HG02642 (cell line): ENCODE measurements at regions not wholly inside any gene's neighbourhood (a gene's known extent, or its start where the extent isn't known, plus 50 kb on each side); places are given as distances from the start of the nearest gene placed in this dataset.
A peak's percentile ranks its signal among the peaks of the same experiment; 100 is the strongest.

Source experiments
- ATAC-seq: cut with Tn5 transposase; IDR thresholded peaks from one replicate; pipeline ENCODE4 v1.9.1; 2021; ENCODE audit warnings: mild to moderate bottlenecking; ENCODE audit not compliant: unreplicated experiment, poor library complexity

DNA sequence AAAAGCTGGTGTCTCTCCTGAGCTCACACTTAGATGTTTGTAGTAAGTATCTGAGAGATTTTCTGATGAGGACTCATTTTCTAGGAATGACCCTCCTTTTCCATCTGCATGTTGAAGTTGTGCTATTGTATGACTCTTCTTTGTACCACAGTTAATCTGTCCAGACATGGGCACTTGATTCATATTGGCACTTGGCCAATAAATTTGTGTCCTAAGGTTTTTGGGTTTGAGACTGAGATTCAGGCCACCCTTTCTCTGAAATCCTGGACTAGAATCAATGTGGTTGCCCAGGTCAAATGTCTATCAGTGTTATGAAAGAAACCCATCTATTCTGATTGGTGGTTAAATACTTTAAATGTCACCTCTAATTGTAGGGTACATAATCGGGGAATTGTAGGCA lies 869.0 kb downstream of the SH3BGRL start:
- ATAC-seq, result no peak

DNA sequence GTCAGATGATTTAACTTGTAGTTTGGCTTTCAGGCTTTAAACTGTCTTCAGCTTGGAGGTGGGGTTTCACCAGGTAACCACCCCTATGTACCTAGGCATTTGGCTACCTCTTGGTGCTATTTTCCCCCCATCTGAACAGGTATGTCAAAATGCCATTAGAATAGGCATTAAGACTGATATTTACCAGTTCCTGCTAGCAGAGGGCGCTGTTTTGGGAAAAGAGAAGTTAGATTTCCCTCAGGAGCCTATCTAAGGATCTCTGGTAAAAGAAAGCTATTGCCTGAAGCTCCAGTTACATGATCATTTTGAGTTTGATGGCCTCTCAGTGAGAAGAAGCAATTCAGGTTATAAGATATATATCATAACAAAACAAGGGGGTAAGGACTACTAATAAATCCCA lies 879.1 kb downstream of the SH3BGRL start:
- ATAC-seq, result no peak

DNA sequence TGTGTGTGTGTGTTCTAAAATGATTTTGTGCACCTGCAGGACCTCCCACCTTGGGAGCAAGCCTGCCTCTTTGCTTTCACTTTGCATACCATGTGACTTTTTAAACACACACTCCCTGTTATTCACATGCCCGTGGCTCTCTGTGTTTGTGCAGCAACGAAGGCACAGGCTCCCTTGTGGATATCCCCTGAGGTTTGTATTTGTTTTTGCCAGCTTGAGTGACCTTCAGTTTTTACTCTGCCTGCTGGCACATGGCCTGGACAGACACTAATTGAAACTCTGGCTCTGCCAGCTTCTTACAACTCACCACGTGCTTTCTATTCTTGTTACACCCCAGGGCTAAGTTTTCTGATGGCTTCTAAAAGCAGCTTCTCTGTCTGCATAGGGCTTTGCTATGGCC lies 885.8 kb downstream of the SH3BGRL start:
- no peak for ATAC-seq

DNA sequence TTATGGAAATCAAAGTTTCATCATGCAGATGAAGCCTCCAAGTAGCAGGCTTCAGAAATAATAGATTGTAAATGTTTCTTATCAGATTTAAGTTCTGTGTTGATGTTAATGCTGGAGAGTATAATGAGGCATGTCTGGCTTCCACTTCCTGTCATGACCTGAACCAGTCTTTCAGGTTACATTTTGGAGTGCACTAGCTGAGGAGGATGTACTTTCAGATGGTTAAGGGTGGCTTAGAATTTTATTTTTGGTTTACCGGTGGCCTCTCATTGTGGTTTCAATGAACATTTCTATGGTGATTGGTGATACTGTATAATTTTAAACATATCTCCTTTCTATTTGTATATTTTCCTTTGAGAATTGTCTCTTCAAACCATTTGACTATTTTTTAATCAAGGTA lies 890.4 kb downstream of the SH3BGRL start:
- ATAC-seq, result no peak

DNA sequence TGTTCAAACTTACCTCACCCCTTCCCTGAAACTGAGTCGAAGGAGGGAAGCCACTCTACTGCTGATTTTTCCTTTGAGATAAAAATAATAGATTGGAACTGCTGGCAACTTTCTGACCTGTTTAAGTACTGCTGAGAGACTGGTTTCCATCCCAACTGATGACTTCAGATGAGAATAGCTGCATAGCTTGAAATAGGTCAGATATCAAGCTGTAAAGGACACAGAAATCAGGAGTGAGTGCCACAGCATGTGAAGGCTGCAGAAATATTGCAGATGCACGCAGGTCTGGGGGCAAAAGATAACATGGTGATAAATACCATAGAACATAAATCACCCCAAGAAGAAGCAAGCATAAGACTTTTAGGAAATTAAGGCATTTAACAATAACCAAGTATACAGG lies 923.2 kb downstream of the SH3BGRL start:
- ATAC-seq, result no peak

DNA sequence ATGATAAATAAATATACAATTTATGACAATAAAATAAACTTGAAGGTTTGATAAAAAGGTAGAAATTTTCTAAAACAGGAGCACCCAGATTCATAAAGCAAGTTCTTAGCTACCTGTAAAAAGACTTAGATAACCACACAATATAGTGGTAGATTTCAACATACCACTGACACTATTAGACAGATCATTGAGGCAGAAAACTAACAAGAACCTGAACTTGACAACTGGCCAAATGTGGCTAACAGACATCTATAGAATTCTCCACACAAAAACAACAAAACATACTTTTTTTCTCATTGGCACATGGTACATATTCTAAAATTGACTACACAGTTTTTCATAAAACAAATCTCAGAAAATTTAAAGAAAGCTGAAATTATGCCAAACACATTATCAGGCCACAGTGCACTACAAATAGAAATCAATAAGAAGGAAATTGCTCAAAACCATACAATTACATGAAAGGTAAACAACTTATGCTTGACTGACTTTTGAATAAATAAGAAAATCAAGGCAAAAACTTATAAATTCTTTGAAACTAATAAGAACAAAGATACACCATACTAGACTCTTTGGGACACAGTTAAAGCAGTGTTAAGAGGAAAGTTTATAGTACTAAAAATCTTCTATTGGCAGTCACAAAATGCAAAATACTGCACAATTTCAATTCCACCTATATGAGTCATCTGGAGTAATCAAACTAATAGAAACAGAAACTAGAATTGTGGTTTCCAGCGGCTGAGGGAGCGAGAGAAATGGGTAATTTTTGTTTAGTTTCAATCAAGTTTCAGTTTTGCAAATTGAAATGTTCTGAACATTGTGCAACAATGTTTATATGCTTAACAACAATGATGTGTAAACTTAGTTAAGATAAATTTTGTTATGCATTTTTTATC lies 925.6 kb downstream of the SH3BGRL start:
- ATAC-seq, result peak; percentile 65

DNA sequence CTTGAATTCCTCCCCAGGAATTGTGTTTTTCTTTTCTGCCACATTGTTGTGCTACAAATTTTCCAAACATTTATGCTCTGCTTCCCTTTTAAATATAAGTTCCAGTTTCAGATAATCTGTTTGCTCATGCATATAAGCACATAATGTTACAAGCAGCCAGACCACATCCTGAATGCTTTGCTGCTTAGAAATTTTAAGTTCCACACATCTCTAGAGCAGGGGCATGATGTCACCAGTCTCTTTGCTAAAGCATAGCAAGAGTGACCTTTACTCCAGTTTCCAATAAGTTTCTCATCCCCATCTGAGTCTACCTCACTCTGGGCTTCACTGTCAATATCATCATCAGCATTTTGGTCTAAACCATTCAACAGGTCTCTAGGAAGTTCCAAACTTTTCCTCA lies 932.5 kb downstream of the SH3BGRL start:
- ATAC-seq, result no peak

DNA sequence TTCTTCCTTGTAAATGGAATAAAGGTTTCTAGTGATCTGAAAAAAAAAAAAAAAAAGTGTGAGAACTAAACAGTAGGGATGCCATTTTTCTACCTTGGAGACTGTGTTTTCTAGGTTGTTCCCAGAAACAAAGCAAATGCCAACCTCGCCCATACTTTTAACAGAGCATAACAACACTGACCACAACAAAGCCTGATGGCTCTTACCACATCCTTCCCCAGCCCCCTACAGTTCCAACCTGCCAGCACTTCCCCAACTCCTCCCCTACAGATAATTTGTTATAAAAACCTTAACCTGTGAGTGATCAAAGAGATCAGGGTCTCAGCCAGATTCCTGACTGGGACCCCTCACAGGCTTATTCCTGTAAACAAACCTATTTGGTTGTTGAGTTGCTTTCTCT lies 940.0 kb downstream of the SH3BGRL start:
- no peak for ATAC-seq

DNA sequence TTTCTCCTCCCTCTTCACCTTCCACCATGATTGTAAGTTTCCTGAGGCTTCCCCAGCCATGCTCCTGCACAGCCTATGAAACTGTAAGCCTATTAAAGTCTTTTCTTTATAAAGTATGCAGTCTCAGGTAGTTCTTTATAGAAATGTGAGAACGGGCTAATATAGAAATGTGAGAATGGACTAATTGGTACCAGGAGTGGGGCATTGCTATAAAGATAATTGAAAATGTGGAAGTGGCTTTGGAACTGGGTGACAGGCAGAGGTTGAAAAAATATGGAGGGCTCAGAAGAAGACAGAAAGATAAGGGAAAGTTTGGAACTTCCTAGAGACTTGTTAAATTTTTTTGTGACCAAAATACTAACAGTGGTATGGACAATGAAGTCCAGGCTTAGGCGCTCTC lies 959.3 kb downstream of the SH3BGRL start:
- ATAC-seq, result no peak

DNA sequence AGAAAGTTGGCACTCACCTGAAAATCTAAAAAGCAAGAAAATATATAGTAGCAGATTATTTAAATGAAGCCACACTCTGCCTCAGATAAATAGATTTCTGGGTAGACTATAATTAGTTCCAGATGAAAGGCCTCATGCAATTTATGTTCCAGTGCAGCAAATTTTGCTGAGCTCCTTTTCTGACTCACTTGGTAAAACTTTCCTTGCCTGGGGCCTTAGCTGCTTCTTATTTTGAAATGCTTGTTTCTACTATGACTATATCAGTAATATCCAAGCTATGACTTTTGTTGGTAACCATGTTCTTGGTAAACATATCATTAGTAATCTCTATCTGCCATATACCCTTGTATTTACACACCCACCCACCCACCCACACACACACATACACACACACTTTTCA lies 961.8 kb downstream of the SH3BGRL start:
- ATAC-seq, result no peak

DNA sequence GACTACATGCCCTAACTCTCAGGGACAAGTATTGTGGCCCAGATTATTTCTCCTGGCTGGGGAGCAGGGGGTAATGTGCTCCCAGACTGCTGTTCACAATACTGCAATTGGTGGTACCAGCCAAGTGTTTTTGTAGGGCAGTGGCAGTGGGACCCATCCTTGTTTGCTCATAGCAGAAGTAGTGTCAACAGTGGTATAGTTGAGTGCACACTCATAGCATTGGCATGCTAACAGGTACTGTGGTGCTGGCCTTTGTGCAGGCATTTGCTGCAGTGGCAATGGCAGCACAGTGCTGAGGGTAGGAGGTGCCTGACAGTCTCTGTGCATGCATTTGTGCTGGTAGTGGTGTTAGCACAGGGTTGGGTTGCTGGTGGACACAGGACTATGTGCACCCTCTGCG lies 995.0 kb downstream of the SH3BGRL start:
- no peak for ATAC-seq

DNA sequence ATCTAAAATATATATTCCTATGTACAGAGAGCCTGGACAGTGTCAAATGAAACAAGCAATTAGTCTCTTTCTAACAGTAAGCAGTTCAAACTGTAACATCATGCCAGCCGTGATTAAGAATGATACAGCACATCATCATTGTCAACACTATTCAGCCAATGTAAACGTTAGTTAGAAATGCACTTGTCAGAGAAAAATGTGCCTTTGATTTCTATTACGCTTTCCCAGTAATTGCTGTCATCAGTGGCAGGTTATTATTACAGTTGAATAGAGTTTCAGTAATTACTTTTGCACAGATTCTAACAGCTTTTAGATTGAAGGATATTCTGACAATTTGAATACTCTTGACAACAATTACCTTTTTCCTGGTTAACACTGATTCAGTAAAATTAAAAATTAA lies 1007.1 kb downstream of the SH3BGRL start:
- no peak for ATAC-seq

DNA sequence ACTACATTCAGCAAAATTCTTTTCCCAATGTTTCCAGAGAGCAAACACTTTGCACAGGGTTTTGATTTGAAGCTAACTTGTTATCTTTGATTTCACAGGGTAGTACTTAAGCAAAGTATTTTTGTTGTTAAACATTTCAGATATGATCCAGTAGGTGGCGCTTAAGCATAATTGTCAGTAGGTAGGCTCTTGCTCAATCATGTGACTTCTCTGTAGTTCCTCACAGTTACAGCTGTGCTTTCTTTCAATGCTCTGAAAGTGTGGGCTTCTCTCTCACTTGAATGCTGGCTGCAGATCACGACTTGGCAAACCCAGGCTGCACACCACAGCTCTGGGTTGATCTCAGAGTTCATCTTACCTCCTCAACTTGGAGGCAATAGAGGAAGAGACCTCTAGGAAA lies 1016.5 kb downstream of the SH3BGRL start:
- ATAC-seq, result no peak

DNA sequence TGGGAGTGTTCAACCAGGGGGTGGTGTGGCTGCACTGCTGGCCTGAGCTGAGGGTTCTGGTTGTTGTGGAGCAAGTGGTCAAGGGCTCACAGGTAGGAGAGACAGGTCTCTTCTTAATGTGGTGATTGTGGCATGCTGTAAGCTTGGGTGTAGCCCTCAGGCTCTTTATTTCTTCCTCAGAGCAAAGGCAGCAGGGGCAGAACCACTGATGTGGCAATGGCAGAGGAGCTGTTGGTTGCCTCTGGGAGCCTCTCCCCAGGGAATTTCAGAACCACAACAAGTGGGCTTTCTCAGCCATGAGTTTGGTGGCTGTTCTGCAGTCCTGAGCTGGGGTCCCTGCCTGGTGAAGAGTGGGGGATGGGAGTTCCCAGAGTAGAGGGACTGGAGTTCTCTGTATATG lies 1017.2 kb downstream of the SH3BGRL start:
- no peak for ATAC-seq

DNA sequence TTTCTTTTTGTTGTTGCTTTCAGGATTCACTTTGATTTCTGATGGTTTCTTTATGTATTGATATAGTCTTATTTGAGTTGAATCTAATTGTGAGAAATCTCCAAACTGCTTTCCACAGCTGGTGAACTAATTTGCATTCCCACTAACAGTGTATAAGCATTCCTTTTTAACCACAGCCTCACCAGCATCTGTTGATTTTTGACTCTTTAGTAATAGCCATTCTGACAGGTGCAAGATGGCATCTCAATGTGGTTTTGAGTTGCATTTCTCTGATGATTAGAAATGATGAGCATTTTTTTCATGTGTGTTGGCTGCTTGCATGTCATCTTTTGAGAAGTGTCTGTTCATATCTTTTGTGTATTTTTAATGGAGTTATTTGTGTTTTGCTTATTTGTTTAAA lies 1023.1 kb downstream of the SH3BGRL start:
- ATAC-seq, result no peak

DNA sequence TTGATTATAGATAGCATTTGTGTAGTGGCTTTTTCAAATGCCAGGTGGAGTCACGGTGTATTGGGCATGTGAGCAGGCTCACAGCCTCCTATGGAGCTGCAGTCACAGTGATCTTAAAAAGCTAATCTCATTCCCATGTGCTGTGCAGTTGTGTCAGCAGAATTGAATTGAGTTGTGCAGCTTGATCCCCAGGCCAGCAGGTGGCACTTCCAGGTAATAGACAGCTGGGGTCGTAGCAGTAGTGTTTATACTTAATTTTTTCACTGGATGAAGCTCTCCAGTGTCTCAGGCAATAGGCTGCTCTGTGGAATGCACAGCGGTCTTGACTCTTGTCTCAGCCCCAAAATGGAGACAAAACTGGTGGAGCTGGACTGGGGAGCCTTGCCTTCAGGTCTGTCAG lies 1028.1 kb downstream of the SH3BGRL start:
- no peak for ATAC-seq

DNA sequence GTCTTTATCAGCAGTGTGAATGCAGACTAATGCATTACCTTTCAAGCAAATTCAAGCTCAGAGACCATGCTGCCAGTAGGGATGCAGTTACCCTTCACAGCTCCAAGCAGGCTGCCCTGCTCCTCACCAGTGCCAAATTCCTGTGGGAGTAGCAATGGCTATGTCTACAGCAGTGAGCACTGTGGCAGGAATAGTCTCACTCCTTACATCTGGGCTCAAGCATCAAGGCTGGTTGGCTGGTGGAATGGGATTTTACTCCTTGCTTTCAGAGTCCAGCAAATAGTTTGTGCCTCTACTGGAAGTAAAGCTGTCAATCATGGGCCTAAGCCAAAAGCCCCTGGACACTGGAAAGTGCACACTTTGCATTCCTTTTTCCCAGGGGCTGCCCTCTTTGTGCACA lies 1030.8 kb downstream of the SH3BGRL start:
- ATAC-seq, result no peak

DNA sequence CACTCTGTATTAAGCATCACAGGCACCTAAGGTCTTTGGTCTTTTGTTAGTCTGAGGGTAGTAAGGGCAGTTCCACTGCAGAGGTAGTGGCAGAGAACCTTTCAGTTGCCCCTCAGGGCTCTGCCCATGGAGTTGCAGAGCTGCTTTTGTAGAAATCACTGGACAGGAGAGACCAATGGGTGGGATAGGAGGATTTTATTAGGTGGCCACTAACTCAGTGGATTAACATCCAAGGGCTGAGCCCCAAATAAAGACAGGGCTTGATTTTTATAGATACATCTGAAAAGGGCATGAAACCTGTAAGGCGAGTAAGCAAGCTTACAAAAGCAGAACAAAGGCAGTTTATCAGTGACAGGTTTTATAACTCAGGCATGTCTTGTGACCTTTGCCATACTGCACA lies 1035.4 kb downstream of the SH3BGRL start:
- ATAC-seq, result no peak
